Astrocyte (in vitro differentiated cells and primary cell): ENCODE measurements at regions not wholly inside any gene's neighbourhood (a gene's known extent, or its start where the extent isn't known, plus 50 kb on each side); places are given as distances from the start of the nearest gene placed in this dataset.
"Not testable (repeated sequence)": the region's sequence is repeated elsewhere in the genome, so short reads cannot be mapped to it uniquely, and the experiment has no call there.

Source experiments
- DNase-seq: peaks from one replicate; pipeline ENCODE4 v3.0.0-alpha.2; 2010; ENCODE audit warnings: low read depth
- FAIRE-seq: peaks from 2 replicates; lab custom pipeline; 2011; peaks lifted over from hg19 to GRCh38; lab: Jason Lieb, UNC
- H2AFZ ChIP-seq: 2 replicates; pipeline ENCODE4 v1.6.0; 2012; ENCODE audit warnings: low read depth, low read length, inconsistent platforms
- H3K27ac ChIP-seq: 2 replicates; pipeline ENCODE4 v1.5.1; 2011; ENCODE audit warnings: low read depth, low read length, inconsistent platforms
- H3K27me3 ChIP-seq: 2 replicates; pipeline ENCODE4 v1.6.0; 2011; ENCODE audit warnings: low read length, inconsistent platforms; ENCODE audit not compliant: insufficient read depth
- H3K36me3 ChIP-seq: 2 replicates; pipeline ENCODE4 v1.5.1; 2011; ENCODE audit warnings: low read length, inconsistent platforms; ENCODE audit not compliant: insufficient read depth
- H3K4me1 ChIP-seq: 2 replicates; pipeline ENCODE4 v1.5.1; 2011; ENCODE audit warnings: low read length, inconsistent platforms; ENCODE audit not compliant: insufficient read depth
- H3K4me2 ChIP-seq: 2 replicates; pipeline ENCODE4 v1.6.0; 2012; ENCODE audit warnings: low read length, inconsistent platforms
- H3K4me3 ChIP-seq: 2 replicates; pipeline ENCODE4 v1.5.1; 2011; ENCODE audit warnings: low read depth, mild to moderate bottlenecking, low read length, inconsistent platforms; ENCODE audit not compliant: insufficient read depth
- H3K79me2 ChIP-seq: 2 replicates; pipeline ENCODE4 v1.6.0; 2012; ENCODE audit warnings: mild to moderate bottlenecking, low read length, inconsistent platforms; ENCODE audit not compliant: insufficient read depth
- H3K9ac ChIP-seq: 2 replicates; pipeline ENCODE4 v1.6.0; 2012; ENCODE audit warnings: mild to moderate bottlenecking, low read length, inconsistent platforms
- H3K9me3 ChIP-seq: 2 replicates; pipeline ENCODE4 v1.5.1; 2012; ENCODE audit warnings: low read depth, mild to moderate bottlenecking, low read length, inconsistent platforms; ENCODE audit not compliant: insufficient read depth
- H4K20me1 ChIP-seq: 2 replicates; pipeline ENCODE4 v1.6.0; 2012; ENCODE audit warnings: low read length, inconsistent platforms; ENCODE audit not compliant: insufficient read depth
- H3K27ac Mint-ChIP-seq: one replicate; pipeline ENCODE4 v1.8.0; 2021; ENCODE audit warnings: mild to moderate bottlenecking, mixed read lengths; ENCODE audit not compliant: unreplicated experiment
- H3K27me3 Mint-ChIP-seq: one replicate; pipeline ENCODE4 v1.8.0; 2021; ENCODE audit warnings: low read depth, mixed read lengths; ENCODE audit not compliant: unreplicated experiment
- H3K36me3 Mint-ChIP-seq: one replicate; pipeline ENCODE4 v1.8.0; 2021; ENCODE audit warnings: low read depth, mixed read lengths; ENCODE audit not compliant: unreplicated experiment
- H3K4me1 Mint-ChIP-seq: one replicate; pipeline ENCODE4 v1.8.0; 2021; ENCODE audit warnings: low read depth, mixed read lengths; ENCODE audit not compliant: unreplicated experiment
- H3K4me3 Mint-ChIP-seq: one replicate; pipeline ENCODE4 v1.8.0; 2021; ENCODE audit warnings: mild to moderate bottlenecking, moderate library complexity, mixed read lengths; ENCODE audit not compliant: unreplicated experiment
- H3K9me3 Mint-ChIP-seq: one replicate; pipeline ENCODE4 v1.8.0; 2021; ENCODE audit warnings: mild to moderate bottlenecking, mixed read lengths; ENCODE audit not compliant: unreplicated experiment
- CTCF ChIP-seq: IDR thresholded peaks from 2 replicates; pipeline ENCODE4 v1.5.1; 2011; ENCODE audit warnings: low read depth, mild to moderate bottlenecking, inconsistent platforms, low read length, moderate library complexity; ENCODE audit not compliant: insufficient read depth
- EZH2 ChIP-seq: IDR thresholded peaks from 2 replicates; pipeline ENCODE4 v1.6.1; 2012; ENCODE audit warnings: mild to moderate bottlenecking, low read length, inconsistent platforms; ENCODE audit not compliant: insufficient read depth

- H3K27ac Mint-ChIP-seq, result peak overlapping the region; percentile 41
- FAIRE-seq, result no peak
These were observed 508.9 kb upstream of the TBL1XR1 start for GRCh38 chr3:177705976-177706823.

GRCh38 chr3:177709470-177709869, 512.2 kb upstream of the TBL1XR1 start:
- not testable (repeated sequence) for H3K79me2 ChIP-seq, H3K27ac Mint-ChIP-seq, H4K20me1 ChIP-seq, H3K4me3 Mint-ChIP-seq, H3K9me3 Mint-ChIP-seq, H3K9me3 ChIP-seq, H3K9ac ChIP-seq, H3K4me2 ChIP-seq, H3K36me3 Mint-ChIP-seq, H3K4me3 ChIP-seq, H3K4me1 ChIP-seq, H3K36me3 ChIP-seq, FAIRE-seq, H3K27ac ChIP-seq, H3K27me3 ChIP-seq, H3K27me3 Mint-ChIP-seq, DNase-seq, H2AFZ ChIP-seq
- peaks cover 16% of the 10 kb centered on the region for H3K4me1 Mint-ChIP-seq

More at GRCh38 chr3:177705976-177706823, 508.9 kb upstream of the TBL1XR1 start:
- H3K9me3 Mint-ChIP-seq, result peaks cover 6% of the 10 kb centered on the region
- TF ChIP-seq CTCF (no peak), EZH2 (no peak)
- H3K36me3 Mint-ChIP-seq, result no peaks in the 10 kb centered on the region
- H3K4me3 Mint-ChIP-seq, result no peak overlapping the region
- H3K27me3 Mint-ChIP-seq, result no peaks in the 10 kb centered on the region
- Histone ChIP-seq H3K9ac (no peak overlapping the region), H3K79me2 (no peaks in the 10 kb centered on the region), H3K4me3 (no peak overlapping the region), H3K4me2 (no peak overlapping the region), H3K27ac (no peak overlapping the region), H3K4me1 (no peaks in the 10 kb centered on the region), H3K27me3 (no peaks in the 10 kb centered on the region), H4K20me1 (no peaks in the 10 kb centered on the region), H2AFZ (no peak overlapping the region), H3K9me3 (no peaks in the 10 kb centered on the region), H3K36me3 (no peaks in the 10 kb centered on the region)
- H3K4me1 Mint-ChIP-seq, result peaks cover 15% of the 10 kb centered on the region
- DNase-seq, result peak; percentile 20

- no peaks in the 10 kb centered on the region for H4K20me1 ChIP-seq
- no peak for DNase-seq
- no peak for TF ChIP-seq CTCF
- TF ChIP-seq EZH2, result no peak
- no peaks in the 10 kb centered on the region for H3K27me3 Mint-ChIP-seq
- H3K4me3 ChIP-seq, result no peak overlapping the region
- peaks cover 3% of the 10 kb centered on the region for H3K9me3 Mint-ChIP-seq
- no peaks in the 10 kb centered on the region for H3K4me1 ChIP-seq
- no peak overlapping the region for H3K4me2 ChIP-seq
- H3K27ac ChIP-seq, result no peak overlapping the region
- no peak overlapping the region for H3K4me3 Mint-ChIP-seq
- H3K36me3 ChIP-seq, result no peaks in the 10 kb centered on the region
- H3K9me3 ChIP-seq, result no peaks in the 10 kb centered on the region
- FAIRE-seq, result no peak
- no peaks in the 10 kb centered on the region for H3K79me2 ChIP-seq
- no peaks in the 10 kb centered on the region for H3K36me3 Mint-ChIP-seq
- no peak overlapping the region for H3K9ac ChIP-seq
- no peak overlapping the region for H3K27ac Mint-ChIP-seq
- no peaks in the 10 kb centered on the region for H3K27me3 ChIP-seq
- no peak overlapping the region for H2AFZ ChIP-seq
- H3K4me1 Mint-ChIP-seq, result peaks cover 18% of the 10 kb centered on the region
These were observed 513.2 kb upstream of the TBL1XR1 start for GRCh38 chr3:177710506-177710905.
